Stomach smooth muscle (tissue), 2 donors: ENCODE measurements at regions not wholly inside any gene's neighbourhood (a gene's known extent, or its start where the extent isn't known, plus 50 kb on each side); places are given as distances from the start of the nearest gene placed in this dataset.

Experiments
- H3K27ac ChIP-seq: one replicate; pipeline ENCODE4 v1.7.0; 2013; ENCODE audit warnings: mild to moderate bottlenecking, low read length, inconsistent platforms
- H3K27me3 ChIP-seq, 2 donors: one replicate each; pipeline ENCODE4 v1.7.0; 2013; ENCODE audit warnings: low read length in 2 of 2; ENCODE audit not compliant: insufficient read depth in 2 of 2, control insufficient read depth in 1 of 2
- H3K36me3 ChIP-seq, 2 donors: one replicate each; pipeline ENCODE4 v1.7.0; 2013; ENCODE audit warnings: low read length in 2 of 2; ENCODE audit not compliant: control insufficient read depth in 2 of 2, insufficient read depth in 2 of 2
- H3K4me1 ChIP-seq: one replicate; pipeline ENCODE4 v1.7.0; 2013; ENCODE audit warnings: low read length; ENCODE audit not compliant: control insufficient read depth, insufficient read depth
- H3K4me3 ChIP-seq, 2 donors: one replicate each; pipeline ENCODE4 v1.7.0; 2013; ENCODE audit warnings: low read length in 2 of 2
- H3K9ac ChIP-seq, 2 donors: one replicate each; pipeline ENCODE4 v1.7.0; 2013; ENCODE audit warnings: low read length in 2 of 2, mild to moderate bottlenecking in 1 of 2
- H3K9me3 ChIP-seq, 2 donors: one replicate each; pipeline ENCODE4 v1.7.0; 2013; ENCODE audit warnings: low read length in 2 of 2; ENCODE audit not compliant: control insufficient read depth in 2 of 2
- donor health status: healthy.
- donor health status: Pancreatic carcinoma.

DNA sequence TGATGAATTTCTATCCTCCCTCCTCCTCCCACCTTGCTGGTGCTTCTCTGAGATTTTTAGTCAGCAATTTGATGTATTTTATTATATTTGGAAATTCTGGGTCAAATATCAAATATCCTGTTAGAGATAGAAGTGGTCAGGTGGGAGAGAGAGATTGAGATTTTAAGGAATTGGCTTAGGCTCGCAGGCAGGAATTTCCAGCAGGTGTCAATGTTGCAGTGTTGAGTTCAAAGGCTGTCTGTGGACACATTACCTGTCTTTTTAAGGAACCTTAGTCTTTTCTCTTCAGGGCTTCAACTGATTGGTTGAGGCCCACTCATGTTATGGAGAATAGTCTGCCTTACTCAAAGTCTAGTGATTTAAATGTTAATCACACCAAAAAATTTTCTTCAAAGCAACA, 457.3 kb downstream of the FLRT2 start:
- H3K27me3 ChIP-seq, result no peaks in the 10 kb centered on the region
- no peaks in the 10 kb centered on the region for H3K36me3 ChIP-seq
- H3K4me1 ChIP-seq, result no peaks in the 10 kb centered on the region
- no peak overlapping the region for H3K27ac ChIP-seq
- no peak overlapping the region for H3K9ac ChIP-seq
- no peak overlapping the region for H3K4me3 ChIP-seq
- H3K9me3 ChIP-seq, result no peaks in the 10 kb centered on the region

DNA sequence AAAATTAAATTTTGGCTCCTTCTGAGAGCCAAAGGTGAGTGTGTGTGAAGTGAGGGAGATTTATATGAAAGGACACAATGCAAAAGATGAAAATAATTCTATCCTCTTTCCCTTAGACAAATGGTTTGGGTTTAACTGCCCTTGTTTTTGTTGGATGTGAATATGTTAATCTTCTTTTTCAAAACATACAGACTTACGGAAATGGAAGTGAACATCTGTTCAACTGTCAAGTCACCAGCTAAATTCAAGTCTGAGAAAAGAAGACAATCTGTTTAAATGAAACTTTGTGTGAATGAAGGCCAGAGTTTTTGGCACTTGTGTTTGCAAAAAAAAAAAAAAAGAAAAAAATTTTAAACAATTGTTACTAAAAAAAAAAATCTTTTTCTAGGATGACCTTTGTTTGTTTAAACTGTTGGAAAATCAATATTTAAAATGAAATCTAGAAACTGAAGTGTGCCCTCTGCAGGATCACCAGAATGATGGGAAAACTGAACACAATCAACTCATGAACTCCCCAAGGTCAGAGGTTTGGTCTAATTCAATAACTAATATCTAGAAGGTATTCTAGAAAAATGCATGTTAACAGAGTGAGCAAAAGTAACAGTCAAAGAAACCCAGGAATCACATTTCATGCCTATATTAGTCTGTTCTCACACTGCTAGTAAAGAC, 448.8 kb downstream of the FLRT2 start:
- Histone ChIP-seq H3K9ac (no peak overlapping the region), H3K27me3 (no peaks in the 10 kb centered on the region), H3K4me1 (no peaks in the 10 kb centered on the region), H3K4me3 (no peak overlapping the region), H3K27ac (no peak overlapping the region), H3K36me3 (no peaks in the 10 kb centered on the region), H3K9me3 (peaks cover 0 to 4% of the 10 kb centered on the region in 2 donors)

DNA sequence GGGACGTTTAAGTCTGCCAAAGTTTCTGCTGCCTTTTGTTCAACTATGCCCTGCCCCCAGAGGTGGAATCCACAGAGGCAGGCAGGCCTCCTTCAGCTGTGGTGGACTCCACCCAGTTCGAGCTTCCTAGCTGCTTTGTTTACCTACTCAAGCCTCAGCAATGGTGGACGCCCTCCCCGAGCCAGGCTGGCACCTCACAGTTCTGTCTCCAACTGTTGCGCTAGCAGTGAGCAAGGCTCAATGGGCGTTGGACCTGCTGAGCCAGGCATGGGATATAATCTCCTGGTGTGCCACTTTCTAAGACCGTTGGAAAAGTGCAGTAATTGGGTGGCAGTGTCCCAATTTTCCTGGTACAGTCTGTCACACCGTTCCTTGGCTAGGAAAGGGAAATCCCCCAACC, 444.7 kb downstream of the FLRT2 start:
- H3K9me3 ChIP-seq, result peaks cover 0 to 4% of the 10 kb centered on the region in 2 donors
- H3K27me3 ChIP-seq, result no peaks in the 10 kb centered on the region
- no peaks in the 10 kb centered on the region for H3K36me3 ChIP-seq
- H3K9ac ChIP-seq, result no peak overlapping the region
- H3K27ac ChIP-seq, result no peak overlapping the region
- no peak overlapping the region for H3K4me3 ChIP-seq
- no peaks in the 10 kb centered on the region for H3K4me1 ChIP-seq

DNA sequence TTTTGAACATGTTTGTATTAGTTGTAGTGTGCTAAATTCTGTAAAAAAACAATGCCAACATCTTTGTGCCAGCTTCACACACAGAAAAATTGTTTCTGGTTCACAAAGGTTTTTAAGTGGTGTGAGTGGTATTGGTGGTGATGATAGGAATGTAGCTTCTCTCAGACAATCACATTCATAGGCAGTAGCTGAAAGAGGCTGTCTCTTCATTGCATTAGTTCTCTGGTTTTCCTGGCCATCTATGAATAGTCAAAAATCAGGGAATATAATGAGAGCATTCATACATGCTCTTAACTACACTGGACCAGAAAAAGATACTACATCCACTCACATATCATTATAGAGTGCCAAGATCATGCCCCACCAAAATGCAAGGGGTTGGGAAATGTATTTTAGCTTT, 433.5 kb downstream of the FLRT2 start:
- Histone ChIP-seq H3K4me1 (no peaks in the 10 kb centered on the region), H3K9me3 (no peaks in the 10 kb centered on the region), H3K4me3 (no peak overlapping the region), H3K27ac (no peak overlapping the region), H3K36me3 (no peaks in the 10 kb centered on the region), H3K9ac (no peak overlapping the region), H3K27me3 (no peaks in the 10 kb centered on the region)

DNA sequence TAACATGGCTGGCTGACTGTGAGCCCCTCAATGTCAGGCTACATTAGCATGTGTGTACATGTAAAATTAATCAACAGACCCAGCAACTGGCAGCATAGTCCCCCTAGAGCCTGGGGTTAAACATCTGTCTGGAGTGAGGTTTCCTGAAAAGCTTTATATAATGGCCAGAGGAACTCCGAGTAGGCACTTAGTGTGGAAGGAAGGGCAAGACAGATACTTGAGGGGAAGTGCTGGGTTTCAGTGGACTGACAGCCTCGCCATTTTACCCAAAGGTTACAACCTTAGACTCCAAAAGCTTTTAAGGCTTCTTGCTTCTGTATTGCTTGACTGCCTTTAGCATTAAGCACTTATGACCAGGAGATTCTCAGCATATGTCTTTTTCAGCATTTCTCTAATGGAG, 430.8 kb downstream of the FLRT2 start:
- Histone ChIP-seq H3K36me3 (no peaks in the 10 kb centered on the region), H3K9me3 (no peaks in the 10 kb centered on the region), H3K4me3 (no peak overlapping the region), H3K4me1 (no peaks in the 10 kb centered on the region), H3K9ac (no peak overlapping the region), H3K27me3 (no peaks in the 10 kb centered on the region), H3K27ac (no peak overlapping the region)

DNA sequence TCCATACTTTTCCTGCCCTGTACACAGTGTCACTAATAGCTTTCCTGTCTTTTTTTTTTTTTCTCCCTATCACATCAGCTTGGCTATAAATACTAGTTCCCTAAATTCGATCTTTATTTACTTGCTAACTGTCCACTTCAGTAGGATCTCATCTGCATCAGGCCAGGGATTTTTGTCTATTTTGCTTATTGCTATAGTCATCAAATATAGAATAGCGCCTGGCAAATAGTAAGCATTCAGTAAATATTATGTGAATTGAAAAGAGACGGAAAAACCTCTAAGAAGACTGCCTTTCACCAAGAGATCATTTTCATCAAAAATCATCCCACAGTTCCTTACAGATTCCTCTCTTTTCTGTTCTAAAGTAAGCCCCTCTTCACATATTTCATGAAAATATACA, 429.1 kb downstream of the FLRT2 start:
- no peaks in the 10 kb centered on the region for H3K27me3 ChIP-seq
- H3K27ac ChIP-seq, result no peak overlapping the region
- no peaks in the 10 kb centered on the region for H3K4me1 ChIP-seq
- no peak overlapping the region for H3K4me3 ChIP-seq
- no peak overlapping the region for H3K9ac ChIP-seq
- no peaks in the 10 kb centered on the region for H3K9me3 ChIP-seq
- no peaks in the 10 kb centered on the region for H3K36me3 ChIP-seq

DNA sequence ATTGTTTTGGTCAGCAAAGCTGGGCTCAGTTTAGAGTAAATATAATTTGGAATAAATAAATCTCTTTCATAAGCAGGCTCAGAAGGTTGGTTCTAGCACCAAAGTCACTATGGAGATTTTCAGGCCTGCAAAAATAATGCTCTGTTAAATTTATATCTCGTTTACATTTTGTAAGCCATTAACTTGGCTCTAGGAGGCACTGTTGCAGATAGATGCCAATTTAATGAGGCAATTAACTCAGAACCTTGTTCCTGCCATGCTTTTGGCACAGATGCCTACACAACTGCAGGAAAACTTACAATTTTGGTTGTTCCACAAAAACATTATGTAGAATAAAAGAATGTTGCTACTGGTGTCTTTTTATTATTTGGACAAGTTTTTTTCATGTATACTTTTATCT, 428.1 kb downstream of the FLRT2 start:
- Histone ChIP-seq H3K9me3 (no peaks in the 10 kb centered on the region), H3K9ac (no peak overlapping the region), H3K27ac (no peak overlapping the region), H3K4me1 (no peaks in the 10 kb centered on the region), H3K36me3 (no peaks in the 10 kb centered on the region), H3K27me3 (no peaks in the 10 kb centered on the region), H3K4me3 (no peak overlapping the region)

DNA sequence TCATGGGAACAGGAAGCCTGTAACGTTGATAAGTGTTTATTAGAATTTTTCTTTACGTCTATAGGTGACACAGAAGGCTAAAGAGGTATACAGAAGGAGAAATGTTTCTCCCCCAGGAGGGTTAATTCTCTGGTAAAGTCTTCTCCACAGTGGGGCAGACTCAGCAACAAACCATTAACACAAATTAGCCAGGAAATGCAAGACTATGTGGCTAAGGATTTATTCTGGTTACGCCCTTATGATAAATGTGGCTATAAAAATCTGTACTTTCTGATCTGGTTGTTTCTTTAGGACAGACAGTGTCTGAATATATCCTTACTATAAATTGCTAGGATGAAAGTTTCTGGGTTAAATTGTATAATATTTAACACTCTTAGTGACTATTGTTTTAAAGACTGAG, 423.3 kb downstream of the FLRT2 start:
- no peak overlapping the region for H3K9ac ChIP-seq
- H3K4me1 ChIP-seq, result no peaks in the 10 kb centered on the region
- H3K36me3 ChIP-seq, result no peaks in the 10 kb centered on the region
- H3K4me3 ChIP-seq, result no peak overlapping the region
- H3K27ac ChIP-seq, result no peak overlapping the region
- H3K9me3 ChIP-seq, result no peaks in the 10 kb centered on the region
- H3K27me3 ChIP-seq, result no peaks in the 10 kb centered on the region

DNA sequence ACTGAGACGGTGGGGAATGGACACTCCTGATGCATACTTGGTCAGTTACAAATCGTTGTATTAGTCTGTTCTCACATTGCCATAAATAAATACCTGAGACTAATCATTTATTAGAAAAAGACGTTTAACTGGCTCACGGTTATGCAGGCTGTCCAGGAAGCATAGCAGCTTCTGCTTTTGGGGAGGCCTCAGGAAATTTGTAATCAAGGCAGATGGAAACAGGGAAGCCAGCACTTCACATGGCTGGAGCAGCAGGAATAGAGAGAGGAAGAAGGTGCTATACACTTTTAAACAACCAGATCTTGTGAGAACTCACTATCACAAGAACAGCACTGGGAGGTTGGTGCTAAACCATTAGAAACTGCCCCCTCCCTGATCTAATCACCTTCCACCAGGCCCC, 418.2 kb downstream of the FLRT2 start:
- no peak overlapping the region for H3K27ac ChIP-seq
- no peak overlapping the region for H3K4me3 ChIP-seq
- no peaks in the 10 kb centered on the region for H3K36me3 ChIP-seq
- no peaks in the 10 kb centered on the region for H3K27me3 ChIP-seq
- no peaks in the 10 kb centered on the region for H3K4me1 ChIP-seq
- no peaks in the 10 kb centered on the region for H3K9me3 ChIP-seq
- no peak overlapping the region for H3K9ac ChIP-seq

DNA sequence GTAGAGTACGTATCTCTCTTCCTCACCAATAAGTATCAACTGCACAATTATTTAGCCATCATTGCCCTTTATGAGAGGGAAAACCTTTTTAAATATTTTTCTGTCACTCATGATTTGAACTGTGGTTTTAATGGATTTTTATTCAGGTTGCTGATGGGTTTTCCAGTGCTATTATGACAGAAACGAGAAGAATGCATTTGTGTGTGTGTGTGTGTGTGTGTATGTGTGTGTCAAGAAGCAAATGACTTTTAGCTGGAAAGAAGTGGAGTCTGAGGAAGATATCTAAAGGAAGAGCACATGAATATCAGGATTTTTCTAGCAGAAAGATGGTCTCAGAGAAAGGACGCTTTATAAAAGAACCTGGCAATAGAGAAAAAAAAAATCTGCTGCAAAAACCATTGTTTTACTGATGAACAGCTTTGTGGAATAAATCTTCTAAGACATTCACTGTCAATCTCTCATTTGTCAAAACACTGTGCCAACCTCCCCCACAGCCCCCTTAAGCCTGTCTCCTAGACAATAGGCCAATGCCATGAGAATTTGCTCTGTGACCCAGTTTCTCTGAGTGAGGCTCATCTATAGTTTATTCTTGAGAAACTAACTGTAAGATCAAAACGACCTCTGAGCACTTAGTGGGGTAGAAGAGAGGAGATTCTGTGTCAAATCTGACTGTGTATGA, 417.7 kb downstream of the FLRT2 start:
- Histone ChIP-seq H3K9me3 (no peaks in the 10 kb centered on the region), H3K36me3 (no peaks in the 10 kb centered on the region), H3K4me1 (no peaks in the 10 kb centered on the region), H3K27ac (no peak overlapping the region), H3K4me3 (no peak overlapping the region), H3K27me3 (no peaks in the 10 kb centered on the region), H3K9ac (no peak overlapping the region)

DNA sequence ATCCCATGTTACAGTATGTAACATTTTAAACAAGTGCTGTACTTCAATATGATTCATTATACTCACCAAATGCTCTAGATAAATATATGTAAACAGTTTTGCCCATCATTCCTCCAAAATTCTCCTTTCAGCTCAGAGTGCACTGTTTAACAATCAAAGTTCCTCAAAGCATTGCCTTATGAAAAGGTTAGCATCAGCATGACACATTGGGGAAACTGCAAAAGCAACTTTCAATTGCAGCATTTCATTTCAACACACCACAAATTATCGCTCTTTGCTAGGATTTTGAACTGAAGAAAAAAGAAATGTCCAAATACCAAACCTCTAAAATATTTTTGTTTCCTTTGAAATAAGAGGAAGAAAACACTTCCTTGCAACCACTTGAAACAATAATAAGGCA, 413.2 kb downstream of the FLRT2 start:
- Histone ChIP-seq H3K9ac (no peak overlapping the region), H3K9me3 (peaks cover 2 to 5% of the 10 kb centered on the region in 2 donors), H3K4me3 (no peak overlapping the region), H3K27ac (no peak overlapping the region), H3K4me1 (no peaks in the 10 kb centered on the region), H3K27me3 (no peaks in the 10 kb centered on the region), H3K36me3 (no peaks in the 10 kb centered on the region)
